ENCODE measurements at regions not wholly inside any gene's neighbourhood (a gene's known extent, or its start where the extent isn't known, plus 50 kb on each side); places are given as distances from the start of the nearest gene placed in this dataset.

DNA sequence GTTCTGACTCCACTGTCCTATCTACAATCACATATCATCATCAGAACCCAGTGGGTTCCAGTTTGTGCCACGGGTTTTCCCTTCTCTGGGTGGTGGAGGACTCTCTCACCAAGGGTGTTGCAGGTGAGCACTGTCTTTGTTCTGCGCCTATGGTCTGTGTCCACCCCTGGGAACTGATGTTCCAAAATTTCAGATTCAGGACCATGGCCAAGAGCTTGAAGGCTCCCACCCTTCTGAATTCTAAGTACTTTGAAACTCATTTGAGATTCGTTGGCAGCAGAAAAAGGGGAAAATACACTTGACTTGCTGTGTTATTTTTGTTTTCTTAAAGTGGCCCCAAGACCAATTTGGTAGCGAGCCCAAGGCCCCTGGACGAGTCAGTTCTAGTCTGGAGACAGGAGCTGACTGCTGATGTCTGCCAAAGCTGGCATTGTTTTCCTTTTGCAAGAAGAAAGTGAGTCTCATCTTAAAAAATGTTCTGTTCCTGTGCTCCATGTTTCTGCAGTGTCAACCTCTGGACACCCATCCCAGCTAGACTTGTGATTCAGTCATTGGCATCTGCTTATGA is 310.9 kb downstream of the HAPSTR1 start:
- Histone ChIP-seq H3K4me1 (ENCODE audit: control insufficient read depth in 2 of 2, insufficient read depth in 2 of 2, low read length in 2 of 2) (no peaks in the 10 kb centered on the region), H3K36me3 (ENCODE audit: control insufficient read depth in 2 of 3, insufficient read depth in 3 of 3, low read length in 3 of 3) (no peaks in the 10 kb centered on the region), H3K27me3 (ENCODE audit: control insufficient read depth in 2 of 2, insufficient read depth in 2 of 2, low read length in 2 of 2) (no peaks in the 10 kb centered on the region), H3K4me3 (ENCODE audit: low read length) (no peak overlapping the region), H3K27ac (ENCODE audit: low read depth, low read length) (no peak overlapping the region), H3K9me3 (ENCODE audit: control insufficient read depth in 2 of 3, low read length in 3 of 3) (no peaks in the 10 kb centered on the region)
- peaks cover 0 to 4% (median 0%) of the 10 kb centered on the region in 5 donors for H3K36me3 Mint-ChIP-seq
- H3K27me3 Mint-ChIP-seq = no peaks in the 10 kb centered on the region
- no peak for ATAC-seq
- ChIA-PET POLR2A (no interaction called here), CTCF (no interaction called here)
- no peaks in the 10 kb centered on the region for H3K4me1 Mint-ChIP-seq
- no peak for DNase-seq
- H3K27ac Mint-ChIP-seq = no peak overlapping the region
- H3K9me3 Mint-ChIP-seq = peaks cover 2 to 9% (median 4%) of the 10 kb centered on the region in 11 donors
- intact Hi-C loops (cut with micrococcal nuclease) = no loop called here
- H3K4me3 Mint-ChIP-seq = no peak overlapping the region

DNA sequence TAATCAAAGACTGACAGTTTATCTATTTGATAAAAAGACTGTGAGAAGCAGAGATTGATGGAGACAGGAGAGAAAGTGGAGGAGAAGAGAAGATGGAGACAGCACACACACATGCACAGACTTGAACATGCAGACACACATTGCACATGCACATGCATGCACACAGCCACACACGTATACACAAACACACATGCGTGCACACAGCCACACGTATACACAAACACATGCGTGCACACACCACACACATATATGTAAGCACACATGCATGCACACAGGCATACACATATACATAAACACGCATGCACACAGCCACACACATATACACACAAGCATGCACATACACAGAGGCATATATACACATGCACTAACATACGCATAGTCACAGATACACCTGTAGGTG is 313.4 kb downstream of the HAPSTR1 start:
- ChIA-PET POLR2A (no interaction called here), CTCF (no interaction called here)
- H3K9me3 Mint-ChIP-seq = peaks cover 0 to 10% (median 0%) of the 10 kb centered on the region in 11 donors
- H3K36me3 ChIP-seq (ENCODE audit: control insufficient read depth in 2 of 3, insufficient read depth in 3 of 3, low read length in 3 of 3) = no peaks in the 10 kb centered on the region
- H3K9me3 ChIP-seq (ENCODE audit: control insufficient read depth in 2 of 3, low read length in 3 of 3) = no peaks in the 10 kb centered on the region
- H3K4me1 Mint-ChIP-seq = no peaks in the 10 kb centered on the region
- no peaks in the 10 kb centered on the region for H3K36me3 Mint-ChIP-seq
- intact Hi-C loops (cut with micrococcal nuclease) = no loop called here
- H3K27me3 ChIP-seq (ENCODE audit: control insufficient read depth in 2 of 2, insufficient read depth in 2 of 2, low read length in 2 of 2) = no peaks in the 10 kb centered on the region
- H3K4me3 Mint-ChIP-seq = no peak overlapping the region
- H3K27ac Mint-ChIP-seq = no peak overlapping the region
- H3K4me1 ChIP-seq (ENCODE audit: control insufficient read depth in 2 of 2, insufficient read depth in 2 of 2, low read length in 2 of 2) = no peaks in the 10 kb centered on the region
- no peak for DNase-seq
- H3K27ac ChIP-seq (ENCODE audit: low read depth, low read length) = no peak overlapping the region
- no peak overlapping the region for H3K4me3 ChIP-seq (ENCODE audit: low read length)
- no peak for ATAC-seq
- H3K27me3 Mint-ChIP-seq = peaks cover 0 to 7% (median 0%) of the 10 kb centered on the region in 5 donors

DNA sequence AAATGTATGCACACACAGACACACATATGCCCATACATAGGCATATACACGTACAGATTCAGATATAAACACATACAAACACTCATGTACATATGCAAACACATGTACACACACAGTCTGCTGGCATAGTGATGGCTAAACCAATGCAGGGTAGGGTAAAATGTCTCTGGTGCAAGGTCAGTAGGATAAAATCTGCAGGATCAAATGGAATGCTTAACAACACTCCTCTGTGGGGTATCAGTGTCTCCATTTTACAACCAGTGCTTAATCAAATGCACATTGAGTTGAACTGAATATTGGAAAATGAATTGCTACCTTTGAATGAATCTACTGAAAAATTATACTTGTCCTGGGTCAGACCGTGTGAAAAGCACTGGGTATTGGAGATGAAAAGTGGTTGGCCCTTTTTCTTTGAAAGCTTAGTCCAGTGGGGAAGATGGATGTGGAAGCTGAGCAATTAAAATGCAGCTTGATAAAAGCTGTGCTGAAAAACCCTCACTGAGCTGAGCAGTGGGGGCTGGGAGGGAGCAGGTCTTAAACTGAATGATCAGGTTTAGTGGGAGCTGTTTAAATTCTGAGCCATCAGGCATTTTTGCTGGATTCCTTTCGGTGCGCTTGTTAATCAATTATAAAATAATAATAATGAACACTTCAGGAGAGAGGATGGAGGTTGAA is 314.7 kb downstream of the HAPSTR1 start:
- Mint-ChIP-seq H3K27ac (no peak overlapping the region), H3K36me3 (no peaks in the 10 kb centered on the region), H3K4me1 (no peaks in the 10 kb centered on the region), H3K9me3 (peaks cover 0 to 10% (median 0%) of the 10 kb centered on the region in 11 donors), H3K27me3 (peaks cover 0 to 7% (median 0%) of the 10 kb centered on the region in 5 donors), H3K4me3 (no peak overlapping the region)
- H3K27me3 ChIP-seq (ENCODE audit: control insufficient read depth in 2 of 2, insufficient read depth in 2 of 2, low read length in 2 of 2) = no peaks in the 10 kb centered on the region
- H3K4me3 ChIP-seq (ENCODE audit: low read length) = no peak overlapping the region
- H3K9me3 ChIP-seq (ENCODE audit: control insufficient read depth in 2 of 3, low read length in 3 of 3) = no peaks in the 10 kb centered on the region
- ChIA-PET CTCF (no interaction called here), POLR2A (no interaction called here)
- DNase-seq (no peak), ATAC-seq (no peak)
- intact Hi-C loops (cut with micrococcal nuclease) = no loop called here
- no peaks in the 10 kb centered on the region for H3K36me3 ChIP-seq (ENCODE audit: control insufficient read depth in 2 of 3, insufficient read depth in 3 of 3, low read length in 3 of 3)
- H3K4me1 ChIP-seq (ENCODE audit: control insufficient read depth in 2 of 2, insufficient read depth in 2 of 2, low read length in 2 of 2) = no peaks in the 10 kb centered on the region
- H3K27ac ChIP-seq (ENCODE audit: low read depth, low read length) = no peak overlapping the region

DNA sequence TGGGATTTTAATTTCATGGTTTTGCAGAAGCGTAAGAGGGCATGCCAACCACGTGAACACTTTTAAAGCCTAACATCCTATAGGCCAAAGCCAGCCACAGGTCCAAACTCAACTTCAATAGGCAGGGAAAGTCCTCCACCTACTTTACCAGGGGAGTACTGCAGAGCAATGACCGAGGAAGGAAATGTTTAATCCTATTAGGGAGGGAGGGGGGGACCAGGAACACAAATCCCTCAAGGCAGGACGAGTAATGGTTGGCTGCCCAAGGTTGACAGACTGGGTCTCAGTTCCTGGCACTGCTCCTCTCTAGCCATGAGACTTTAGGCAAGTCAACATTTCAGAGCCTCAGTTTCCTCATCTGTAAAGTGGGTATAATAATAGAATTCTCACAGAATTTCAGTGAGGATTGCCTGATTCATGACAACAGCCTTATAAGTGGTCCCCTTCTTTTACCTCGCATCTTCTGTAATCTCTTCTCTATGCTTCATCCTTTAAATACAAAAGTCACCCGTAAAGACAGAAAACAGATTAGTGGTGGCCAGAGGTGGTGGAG is 315.8 kb downstream of the HAPSTR1 start:
- intact Hi-C loops (cut with micrococcal nuclease) = no loop called here
- POLR2A ChIA-PET = no interaction called here
- CTCF ChIA-PET = no interaction called here
- Mint-ChIP-seq H3K27me3 (peaks cover 0 to 7% (median 0%) of the 10 kb centered on the region in 5 donors), H3K9me3 (peaks cover 0 to 10% (median 0%) of the 10 kb centered on the region in 11 donors), H3K4me3 (no peak overlapping the region), H3K4me1 (no peaks in the 10 kb centered on the region), H3K27ac (no peak overlapping the region), H3K36me3 (no peaks in the 10 kb centered on the region)
- no peaks in the 10 kb centered on the region for H3K4me1 ChIP-seq (ENCODE audit: control insufficient read depth in 2 of 2, insufficient read depth in 2 of 2, low read length in 2 of 2)
- H3K9me3 ChIP-seq (ENCODE audit: control insufficient read depth in 2 of 3, low read length in 3 of 3) = no peaks in the 10 kb centered on the region
- ATAC-seq (no peak), DNase-seq (no peak)
- no peak overlapping the region for H3K4me3 ChIP-seq (ENCODE audit: low read length)
- no peaks in the 10 kb centered on the region for H3K27me3 ChIP-seq (ENCODE audit: control insufficient read depth in 2 of 2, insufficient read depth in 2 of 2, low read length in 2 of 2)
- H3K27ac ChIP-seq (ENCODE audit: low read depth, low read length) = no peak overlapping the region
- H3K36me3 ChIP-seq (ENCODE audit: control insufficient read depth in 2 of 3, insufficient read depth in 3 of 3, low read length in 3 of 3) = no peaks in the 10 kb centered on the region

DNA sequence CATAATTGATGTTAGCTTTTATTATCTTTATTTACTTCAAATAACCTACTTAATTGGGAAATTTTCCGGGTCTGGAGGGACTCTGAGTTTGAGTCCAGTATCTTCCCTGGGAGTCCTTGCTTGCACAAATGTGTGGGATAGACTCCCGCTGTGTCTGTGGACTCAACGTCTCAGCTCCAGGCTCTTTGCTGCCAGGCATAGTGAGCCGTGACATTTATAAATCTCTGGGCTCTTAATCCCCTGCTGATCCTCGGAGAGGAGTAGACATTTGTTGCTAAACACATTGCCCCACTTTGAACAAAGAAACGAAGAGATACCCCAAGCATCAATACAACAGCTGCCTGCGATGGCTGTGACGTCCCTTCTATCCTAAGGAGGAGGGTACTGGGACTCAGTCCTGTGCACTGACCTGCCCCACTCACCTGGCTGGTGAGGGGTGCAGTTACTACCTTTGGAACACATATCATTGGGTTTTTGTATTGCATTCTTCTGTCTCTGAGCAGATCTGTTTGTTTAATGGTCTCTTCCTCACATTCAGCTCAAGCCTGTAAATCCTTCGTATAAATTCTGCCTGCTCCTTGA is 316.9 kb downstream of the HAPSTR1 start:
- Histone ChIP-seq H3K4me3 (ENCODE audit: low read length) (no peak overlapping the region), H3K9me3 (ENCODE audit: control insufficient read depth in 2 of 3, low read length in 3 of 3) (no peaks in the 10 kb centered on the region), H3K27me3 (ENCODE audit: control insufficient read depth in 2 of 2, insufficient read depth in 2 of 2, low read length in 2 of 2) (no peaks in the 10 kb centered on the region), H3K27ac (ENCODE audit: low read depth, low read length) (no peak overlapping the region), H3K36me3 (ENCODE audit: control insufficient read depth in 2 of 3, insufficient read depth in 3 of 3, low read length in 3 of 3) (no peaks in the 10 kb centered on the region), H3K4me1 (ENCODE audit: control insufficient read depth in 2 of 2, insufficient read depth in 2 of 2, low read length in 2 of 2) (no peaks in the 10 kb centered on the region)
- Mint-ChIP-seq H3K27ac (no peak overlapping the region), H3K4me3 (no peak overlapping the region), H3K9me3 (peaks cover 0 to 10% (median 0%) of the 10 kb centered on the region in 11 donors), H3K4me1 (no peaks in the 10 kb centered on the region), H3K27me3 (peaks cover 0 to 7% (median 0%) of the 10 kb centered on the region in 5 donors), H3K36me3 (no peaks in the 10 kb centered on the region)
- intact Hi-C loops (cut with micrococcal nuclease) = no loop called here
- ATAC-seq = no peak
- POLR2A ChIA-PET = no interaction called here
- no peak for DNase-seq
- CTCF ChIA-PET = no interaction called here

DNA sequence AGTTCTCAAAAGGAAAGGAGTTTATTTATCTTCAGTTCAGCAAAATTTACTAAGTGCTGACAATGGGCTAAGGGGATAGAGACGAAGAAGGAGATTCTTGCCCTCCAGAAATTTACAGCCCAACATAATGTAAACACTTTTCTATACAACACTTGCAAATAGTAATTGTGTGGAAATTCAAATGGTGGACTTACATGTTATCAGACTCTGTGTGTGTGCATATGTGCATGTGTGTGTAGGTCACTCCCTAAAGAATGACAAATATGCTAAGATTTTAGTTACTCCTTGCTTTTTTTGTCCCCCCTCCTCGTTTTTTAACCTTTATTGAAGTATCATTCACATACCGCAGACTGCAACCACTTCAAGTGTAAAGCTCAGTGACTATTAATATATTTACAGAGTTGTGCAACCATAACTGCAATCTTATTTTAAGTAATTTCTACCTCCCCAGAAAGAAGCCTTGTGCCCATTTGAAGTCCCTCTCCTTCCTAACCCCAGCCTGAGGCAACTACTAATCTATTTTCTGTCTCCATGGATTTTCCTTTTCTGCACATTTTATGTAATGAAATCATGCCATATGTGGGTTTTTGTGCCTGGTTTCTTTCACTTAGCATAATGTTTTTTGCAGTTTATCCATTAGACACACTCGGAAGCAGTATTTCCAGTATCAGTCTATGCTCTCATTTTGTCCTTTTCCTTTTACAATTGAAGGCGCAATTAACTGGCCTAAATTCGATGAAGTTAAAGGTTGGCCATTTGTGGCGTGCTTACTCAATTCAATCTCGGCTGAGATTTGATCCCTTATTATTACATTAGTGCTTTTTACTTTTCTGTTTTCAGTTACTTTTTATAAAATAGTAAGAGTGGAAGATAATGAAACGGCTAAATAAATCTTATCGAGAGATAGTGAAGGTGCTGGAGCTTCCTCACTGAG is 318.4 kb downstream of the HAPSTR1 start:
- Mint-ChIP-seq H3K27ac (no peak overlapping the region), H3K9me3 (peaks cover 0 to 9% (median 0%) of the 10 kb centered on the region in 11 donors), H3K36me3 (no peaks in the 10 kb centered on the region), H3K4me3 (no peak overlapping the region), H3K27me3 (peaks cover 0 to 7% (median 0%) of the 10 kb centered on the region in 5 donors), H3K4me1 (no peaks in the 10 kb centered on the region)
- DNase-seq = no peak
- Histone ChIP-seq H3K36me3 (ENCODE audit: control insufficient read depth in 2 of 3, insufficient read depth in 3 of 3, low read length in 3 of 3) (no peaks in the 10 kb centered on the region), H3K4me1 (ENCODE audit: control insufficient read depth in 2 of 2, insufficient read depth in 2 of 2, low read length in 2 of 2) (no peaks in the 10 kb centered on the region), H3K27ac (ENCODE audit: low read depth, low read length) (no peak overlapping the region), H3K27me3 (ENCODE audit: control insufficient read depth in 2 of 2, insufficient read depth in 2 of 2, low read length in 2 of 2) (no peaks in the 10 kb centered on the region), H3K4me3 (ENCODE audit: low read length) (no peak overlapping the region), H3K9me3 (ENCODE audit: control insufficient read depth in 2 of 3, low read length in 3 of 3) (no peaks in the 10 kb centered on the region)
- no peak for ATAC-seq
- ChIA-PET POLR2A (no interaction called here), CTCF (no interaction called here)
- intact Hi-C loops (cut with micrococcal nuclease) = no loop called here
